Skin of body (tissue), 1 donor: ENCODE measurements at regions not wholly inside any gene's neighbourhood (a gene's known extent, or its start where the extent isn't known, plus 50 kb on each side); places are given as distances from the start of the nearest gene placed in this dataset.
"Not testable (repeated sequence)": the region's sequence is repeated elsewhere in the genome, so short reads cannot be mapped to it uniquely, and the experiment has no call there.

Source experiments
- DNase-seq: peaks from one replicate; lab custom pipeline; 2025; lab: John Stamatoyannopoulos, UW

- no peak for DNase-seq
These were observed 818.5 kb downstream of the XPNPEP1 start for GRCh38 chr10:109104806-109105205.

GRCh38 chr10:109103278-109103677, 820.0 kb downstream of the XPNPEP1 start:
- DNase-seq, result no peak

GRCh38 chr10:109089779-109090178, 833.5 kb downstream of the XPNPEP1 start:
- no peak for DNase-seq

- DNase-seq, result no peak
These were observed 851.8 kb downstream of the XPNPEP1 start for GRCh38 chr10:109071539-109071938.

- no peak for DNase-seq
These were observed 852.8 kb downstream of the XPNPEP1 start for GRCh38 chr10:109070492-109070891.

GRCh38 chr10:109067031-109067430, 856.3 kb downstream of the XPNPEP1 start:
- DNase-seq, result no peak

GRCh38 chr10:109065821-109066220, 857.5 kb downstream of the XPNPEP1 start:
- DNase-seq, result no peak

- no peak for DNase-seq
These were observed 860.9 kb downstream of the XPNPEP1 start for GRCh38 chr10:109062371-109062770.

- no peak for DNase-seq
These were observed 868.1 kb downstream of the XPNPEP1 start for GRCh38 chr10:109055243-109055642.

GRCh38 chr10:109047856-109048255, 875.5 kb downstream of the XPNPEP1 start:
- no peak for DNase-seq

- DNase-seq, result not testable (repeated sequence)
These were observed 876.9 kb downstream of the XPNPEP1 start for GRCh38 chr10:109046427-109046826.

GRCh38 chr10:109040622-109041021, 882.7 kb downstream of the XPNPEP1 start:
- no peak for DNase-seq

GRCh38 chr10:109037978-109038377, 885.3 kb downstream of the XPNPEP1 start:
- DNase-seq, result no peak

- no peak for DNase-seq
These were observed 892.6 kb downstream of the XPNPEP1 start for GRCh38 chr10:109030581-109031210.

- DNase-seq, result no peak
These were observed 893.4 kb downstream of the XPNPEP1 start for GRCh38 chr10:109029870-109030269.

- no peak for DNase-seq
These were observed 895.7 kb downstream of the XPNPEP1 start for GRCh38 chr10:109027534-109028185.

- DNase-seq, result no peak
These were observed 898.1 kb downstream of the XPNPEP1 start for GRCh38 chr10:109025172-109025571.

GRCh38 chr10:109022417-109023049, 900.8 kb downstream of the XPNPEP1 start:
- DNase-seq, result no peak

- DNase-seq, result peak; percentile 14
These were observed 904.3 kb downstream of the XPNPEP1 start for GRCh38 chr10:109019001-109019424.

- no peak for DNase-seq
These were observed 915.8 kb downstream of the XPNPEP1 start for GRCh38 chr10:109007514-109007913.

GRCh38 chr10:108990441-108990840, 932.9 kb downstream of the XPNPEP1 start:
- DNase-seq, result no peak

- DNase-seq, result no peak
These were observed 933.3 kb downstream of the XPNPEP1 start for GRCh38 chr10:108989976-108990375.

GRCh38 chr10:108982159-108982558, 941.2 kb downstream of the XPNPEP1 start:
- no peak for DNase-seq
